Loucy (cell line): ENCODE measurements at regions not wholly inside any gene's neighbourhood (a gene's known extent, or its start where the extent isn't known, plus 50 kb on each side); places are given as distances from the start of the nearest gene placed in this dataset.

Source experiments
- H2AFZ ChIP-seq: fragments of 200-600 bp; sonication (generic); 2 replicates; pipeline ENCODE4 v1.6.0; 2016; ENCODE audit warnings: antibody characterized with exemption, mild to moderate bottlenecking, low read length, moderate library complexity
- H3F3A ChIP-seq: fragments of 200-600 bp; 2 replicates; pipeline ENCODE4 v1.6.0; 2016; ENCODE audit warnings: antibody characterized with exemption, low read depth, mild to moderate bottlenecking
- H3K27me3 ChIP-seq: fragments of 200-600 bp; sonication (generic); 2 replicates; pipeline ENCODE4 v1.6.1; 2014; ENCODE audit warnings: low read length, mild to moderate bottlenecking; ENCODE audit not compliant: insufficient read depth, poor library complexity, severe bottlenecking
- H3K36me3 ChIP-seq: fragments of 200-600 bp; sonication (generic); 2 replicates; pipeline ENCODE4 v1.6.1; 2016; ENCODE audit warnings: low read length; ENCODE audit not compliant: insufficient read depth
- H3K4me1 ChIP-seq: fragments of 200-600 bp; sonication (generic); 2 replicates; pipeline ENCODE4 v1.5.1; 2014; ENCODE audit warnings: low read length, mild to moderate bottlenecking; ENCODE audit not compliant: insufficient read depth, poor library complexity, severe bottlenecking
- H3K4me2 ChIP-seq: fragments of 200-600 bp; sonication (generic); 2 replicates; pipeline ENCODE4 v1.6.0; 2014; ENCODE audit warnings: antibody characterized with exemption, low read length, low read depth, mild to moderate bottlenecking; ENCODE audit not compliant: poor library complexity, severe bottlenecking
- H3K4me3 ChIP-seq: fragments of 200-600 bp; sonication (generic); 2 replicates; pipeline ENCODE4 v1.5.1; 2014; ENCODE audit warnings: low read length, mild to moderate bottlenecking, mixed read lengths; ENCODE audit not compliant: poor library complexity, severe bottlenecking
- H3K79me2 ChIP-seq: fragments of 200-600 bp; sonication (generic); 2 replicates; pipeline ENCODE4 v1.6.1; 2014; ENCODE audit warnings: low read length; ENCODE audit not compliant: insufficient read depth
- H3K9ac ChIP-seq: fragments of 200-600 bp; sonication (generic); 2 replicates; pipeline ENCODE4 v1.6.0; 2014; ENCODE audit warnings: mild to moderate bottlenecking, low read depth, low read length, moderate library complexity; ENCODE audit not compliant: poor library complexity, severe bottlenecking
- H3K9me2 ChIP-seq: fragments of 200-600 bp; sonication (generic); replicated peaks from 2 replicates; pipeline ENCODE4 v1.6.1; 2016; ENCODE audit warnings: low read depth, low read length, mixed read lengths
- H3K9me3 ChIP-seq: fragments of 200-600 bp; sonication (generic); 2 replicates; pipeline ENCODE4 v1.6.1; 2014; ENCODE audit warnings: mild to moderate bottlenecking, antibody characterized with exemption, low read length, low read depth; ENCODE audit not compliant: insufficient read depth
- H4K20me1 ChIP-seq: fragments of 200-600 bp; sonication (generic); 2 replicates; pipeline ENCODE4 v1.6.0; 2014; ENCODE audit warnings: antibody characterized with exemption, low read length, mild to moderate bottlenecking; ENCODE audit not compliant: insufficient read depth, poor library complexity, severe bottlenecking
- EZH2phosphoT487 ChIP-seq: fragments of 200-600 bp; IDR thresholded peaks from 2 replicates; pipeline ENCODE4 v1.6.1; 2018; ENCODE audit warnings: antibody characterized with exemption, mild to moderate bottlenecking, moderate library complexity, borderline replicate concordance
- TF ChIP-seq, protein P1 (sequence below): fragments of 200-600 bp; sonication (generic); conservative IDR thresholded peaks from 2 replicates; pipeline ENCODE4 v1.5.1; 2014; ENCODE audit warnings: mild to moderate bottlenecking, antibody characterized with exemption, low read length

DNA sequence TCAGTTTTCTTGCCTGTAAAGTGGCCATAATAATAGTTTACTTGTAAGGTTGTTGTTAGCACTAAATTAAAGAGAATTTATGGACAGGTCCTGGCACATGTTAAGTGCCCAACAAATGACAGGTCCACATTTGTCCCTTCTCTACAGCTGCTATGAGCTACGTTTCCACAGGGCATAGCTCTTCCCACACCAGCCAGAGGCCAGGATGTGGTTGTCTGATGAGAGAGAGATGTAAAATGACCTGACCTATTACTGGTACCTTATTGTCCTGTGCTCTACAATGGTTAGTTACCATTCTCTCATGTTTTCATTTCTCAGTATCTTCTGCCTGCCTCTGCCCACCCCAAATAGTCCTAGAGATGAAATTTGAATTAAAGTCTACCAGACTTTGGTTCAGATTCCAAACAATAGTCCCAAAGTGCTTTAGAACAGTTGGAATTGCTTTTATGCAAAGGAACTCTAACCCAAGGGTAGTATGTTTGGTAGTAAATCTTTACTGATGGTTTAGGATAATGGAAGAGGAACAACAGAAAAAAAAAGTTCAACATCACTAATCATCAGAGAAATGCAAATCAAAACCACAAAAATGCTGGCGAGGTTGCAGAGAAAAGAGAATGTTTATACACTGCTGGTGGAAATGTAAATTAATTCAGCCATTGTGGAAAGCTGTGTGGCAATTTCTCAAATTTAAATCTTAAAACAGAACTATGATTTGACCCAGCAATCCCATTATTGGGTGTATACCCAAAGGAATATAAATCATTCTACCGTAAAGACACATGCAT is 57.1 kb upstream of the ANKFN1 start:
- no peaks in the 10 kb centered on the region for H3K36me3 ChIP-seq
- TF ChIP-seq, protein P1, sequence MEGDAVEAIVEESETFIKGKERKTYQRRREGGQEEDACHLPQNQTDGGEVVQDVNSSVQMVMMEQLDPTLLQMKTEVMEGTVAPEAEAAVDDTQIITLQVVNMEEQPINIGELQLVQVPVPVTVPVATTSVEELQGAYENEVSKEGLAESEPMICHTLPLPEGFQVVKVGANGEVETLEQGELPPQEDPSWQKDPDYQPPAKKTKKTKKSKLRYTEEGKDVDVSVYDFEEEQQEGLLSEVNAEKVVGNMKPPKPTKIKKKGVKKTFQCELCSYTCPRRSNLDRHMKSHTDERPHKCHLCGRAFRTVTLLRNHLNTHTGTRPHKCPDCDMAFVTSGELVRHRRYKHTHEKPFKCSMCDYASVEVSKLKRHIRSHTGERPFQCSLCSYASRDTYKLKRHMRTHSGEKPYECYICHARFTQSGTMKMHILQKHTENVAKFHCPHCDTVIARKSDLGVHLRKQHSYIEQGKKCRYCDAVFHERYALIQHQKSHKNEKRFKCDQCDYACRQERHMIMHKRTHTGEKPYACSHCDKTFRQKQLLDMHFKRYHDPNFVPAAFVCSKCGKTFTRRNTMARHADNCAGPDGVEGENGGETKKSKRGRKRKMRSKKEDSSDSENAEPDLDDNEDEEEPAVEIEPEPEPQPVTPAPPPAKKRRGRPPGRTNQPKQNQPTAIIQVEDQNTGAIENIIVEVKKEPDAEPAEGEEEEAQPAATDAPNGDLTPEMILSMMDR, result no peak
- TF ChIP-seq EZH2phosphoT487, result no peak
- no peak overlapping the region for H3K9ac ChIP-seq
- H3K4me1 ChIP-seq, result no peaks in the 10 kb centered on the region
- no peak overlapping the region for H2AFZ ChIP-seq
- H3K27me3 ChIP-seq, result no peaks in the 10 kb centered on the region
- no peaks in the 10 kb centered on the region for H3F3A ChIP-seq
- no peaks in the 10 kb centered on the region for H3K9me2 ChIP-seq
- H3K9me3 ChIP-seq, result no peaks in the 10 kb centered on the region
- no peaks in the 10 kb centered on the region for H4K20me1 ChIP-seq
- H3K4me3 ChIP-seq, result no peak overlapping the region
- H3K79me2 ChIP-seq, result no peaks in the 10 kb centered on the region
- no peak overlapping the region for H3K4me2 ChIP-seq

- Histone ChIP-seq H3K4me1 (no peaks in the 10 kb centered on the region), H3K36me3 (no peaks in the 10 kb centered on the region), H3F3A (no peaks in the 10 kb centered on the region), H3K27me3 (no peaks in the 10 kb centered on the region), H3K9ac (no peak overlapping the region), H3K9me3 (no peaks in the 10 kb centered on the region), H4K20me1 (no peaks in the 10 kb centered on the region), H3K9me2 (no peaks in the 10 kb centered on the region), H2AFZ (no peak overlapping the region), H3K4me2 (no peak overlapping the region), H3K4me3 (no peak overlapping the region), H3K79me2 (no peaks in the 10 kb centered on the region)
- TF ChIP-seq, protein P1, result no peak
- TF ChIP-seq EZH2phosphoT487, result no peak
Measured at GRCh38 chr17:56098746-56099145, 54.5 kb upstream of the ANKFN1 start.

DNA sequence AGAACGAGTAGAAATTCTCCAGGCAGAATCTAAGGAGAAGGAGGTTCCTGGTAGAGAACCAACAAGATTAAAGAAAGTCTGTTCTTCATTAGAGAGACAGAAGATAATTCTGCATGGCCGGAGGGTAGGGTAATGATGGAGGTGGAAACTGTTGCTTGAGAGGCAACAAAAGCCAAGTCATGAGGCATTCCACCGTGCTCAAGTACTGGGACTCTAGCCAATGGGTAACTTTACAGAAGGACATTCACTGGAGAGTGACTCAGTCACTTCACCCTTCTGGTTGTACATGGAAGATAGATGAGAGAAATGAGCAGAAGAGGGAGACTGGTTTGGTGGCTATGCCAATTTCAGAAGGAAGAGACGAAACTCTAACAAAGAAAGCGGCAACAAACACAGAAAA is 53.6 kb upstream of the ANKFN1 start:
- no peaks in the 10 kb centered on the region for H3K27me3 ChIP-seq
- no peak overlapping the region for H3K9ac ChIP-seq
- H2AFZ ChIP-seq, result no peak overlapping the region
- no peaks in the 10 kb centered on the region for H4K20me1 ChIP-seq
- no peak overlapping the region for H3K4me3 ChIP-seq
- H3F3A ChIP-seq, result no peaks in the 10 kb centered on the region
- H3K9me2 ChIP-seq, result no peaks in the 10 kb centered on the region
- no peaks in the 10 kb centered on the region for H3K36me3 ChIP-seq
- TF ChIP-seq, protein P1, result no peak
- TF ChIP-seq EZH2phosphoT487, result no peak
- H3K4me1 ChIP-seq, result no peaks in the 10 kb centered on the region
- H3K9me3 ChIP-seq, result no peaks in the 10 kb centered on the region
- no peak overlapping the region for H3K4me2 ChIP-seq
- no peaks in the 10 kb centered on the region for H3K79me2 ChIP-seq
